H1 (cell line): ENCODE measurements at regions not wholly inside any gene's neighbourhood (a gene's known extent, or its start where the extent isn't known, plus 50 kb on each side); places are given as distances from the start of the nearest gene placed in this dataset.

Experiments used
- JUN ChIP-seq: IDR thresholded peaks from 2 replicates; pipeline ENCODE4 v1.6.1; 2011; ENCODE audit warnings: low read depth, mild to moderate bottlenecking, improper control_type of control experiment, low read length
- KDM1A ChIP-seq: fragments of 200-600, 300-600 bp; sonication (generic); IDR thresholded peaks from 2 replicates; pipeline ENCODE4 v1.7.1; 2016; ENCODE audit warnings: mild to moderate bottlenecking, low read length, borderline replicate concordance
- RAD21 ChIP-seq, 2 experiments: IDR thresholded peaks in 1 of 2; conservative IDR thresholded peaks in 1 of 2; 2 replicates each; pipeline ENCODE4 v1.6.1; 2011; ENCODE audit warnings: low read depth in 2 of 2, low read length in 2 of 2, improper control_type of control experiment in 1 of 2, inconsistent platforms in 1 of 2, mild to moderate bottlenecking in 1 of 2, moderate library complexity in 1 of 2
- YY1 ChIP-seq: IDR thresholded peaks from 2 replicates; pipeline ENCODE4 v1.6.1; 2011; ENCODE audit warnings: low read depth, mild to moderate bottlenecking, low read length

DNA sequence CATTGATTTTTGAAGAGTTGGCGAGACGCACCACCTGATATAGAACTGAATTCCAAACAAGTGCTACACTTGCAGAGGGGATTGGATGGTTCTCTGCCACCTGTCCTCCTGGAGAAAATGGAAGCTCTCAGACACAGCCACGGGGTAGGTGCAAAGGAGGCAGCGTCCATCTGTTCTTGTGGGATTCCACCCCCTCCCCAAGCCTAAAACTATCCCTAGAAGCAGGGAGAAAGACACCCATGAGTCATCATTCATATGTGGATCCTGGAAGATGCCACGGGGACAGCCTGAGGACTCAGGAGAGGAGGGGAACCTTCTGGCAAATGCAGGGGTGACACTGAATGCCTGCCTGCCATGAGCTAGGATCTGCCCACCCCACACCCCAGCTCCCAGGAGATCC, 171.3 kb upstream of the CST7 start (continued):
- TF ChIP-seq RAD21 (IDR thresholded peaks at IDR 0.05 in 1 of 2, conservative IDR thresholded peaks at IDR 0.05 in 1 of 2; ENCODE audit: low read depth in 2 of 2, low read length in 2 of 2), result no peak
- TF ChIP-seq KDM1A, result no peak
- TF ChIP-seq JUN, result no peak
- TF ChIP-seq YY1, result no peak
- TF ChIP-seq, all 59 proteins: peak for 0
